ENCODE measurements at regions not wholly inside any gene's neighbourhood (a gene's known extent, or its start where the extent isn't known, plus 50 kb on each side); places are given as distances from the start of the nearest gene placed in this dataset.

DNA sequence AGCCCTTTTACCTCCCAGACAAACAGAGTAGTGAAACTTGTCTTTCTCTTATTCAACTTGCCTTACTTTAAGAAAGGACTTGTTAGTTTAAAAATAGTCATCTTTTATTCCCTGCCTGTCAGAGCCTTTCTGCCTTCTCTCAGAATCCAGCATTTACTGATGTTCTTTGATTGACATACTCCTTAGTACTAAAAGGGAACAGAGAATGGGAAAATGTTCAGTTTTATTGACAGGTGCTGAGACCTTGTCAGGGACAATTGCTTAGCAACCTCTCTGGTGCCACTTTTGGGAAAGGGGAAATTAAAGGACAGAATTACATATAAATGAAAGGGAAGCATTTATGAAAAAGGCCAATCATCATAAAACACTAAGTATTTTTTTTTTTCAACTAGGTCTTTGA is 378.3 kb downstream of the PDCD6IP start:
- TF ChIP-seq, protein P1, sequence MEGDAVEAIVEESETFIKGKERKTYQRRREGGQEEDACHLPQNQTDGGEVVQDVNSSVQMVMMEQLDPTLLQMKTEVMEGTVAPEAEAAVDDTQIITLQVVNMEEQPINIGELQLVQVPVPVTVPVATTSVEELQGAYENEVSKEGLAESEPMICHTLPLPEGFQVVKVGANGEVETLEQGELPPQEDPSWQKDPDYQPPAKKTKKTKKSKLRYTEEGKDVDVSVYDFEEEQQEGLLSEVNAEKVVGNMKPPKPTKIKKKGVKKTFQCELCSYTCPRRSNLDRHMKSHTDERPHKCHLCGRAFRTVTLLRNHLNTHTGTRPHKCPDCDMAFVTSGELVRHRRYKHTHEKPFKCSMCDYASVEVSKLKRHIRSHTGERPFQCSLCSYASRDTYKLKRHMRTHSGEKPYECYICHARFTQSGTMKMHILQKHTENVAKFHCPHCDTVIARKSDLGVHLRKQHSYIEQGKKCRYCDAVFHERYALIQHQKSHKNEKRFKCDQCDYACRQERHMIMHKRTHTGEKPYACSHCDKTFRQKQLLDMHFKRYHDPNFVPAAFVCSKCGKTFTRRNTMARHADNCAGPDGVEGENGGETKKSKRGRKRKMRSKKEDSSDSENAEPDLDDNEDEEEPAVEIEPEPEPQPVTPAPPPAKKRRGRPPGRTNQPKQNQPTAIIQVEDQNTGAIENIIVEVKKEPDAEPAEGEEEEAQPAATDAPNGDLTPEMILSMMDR (IDR thresholded peaks at IDR 0.05): no peak
- TF ChIP-seq, protein P2, sequence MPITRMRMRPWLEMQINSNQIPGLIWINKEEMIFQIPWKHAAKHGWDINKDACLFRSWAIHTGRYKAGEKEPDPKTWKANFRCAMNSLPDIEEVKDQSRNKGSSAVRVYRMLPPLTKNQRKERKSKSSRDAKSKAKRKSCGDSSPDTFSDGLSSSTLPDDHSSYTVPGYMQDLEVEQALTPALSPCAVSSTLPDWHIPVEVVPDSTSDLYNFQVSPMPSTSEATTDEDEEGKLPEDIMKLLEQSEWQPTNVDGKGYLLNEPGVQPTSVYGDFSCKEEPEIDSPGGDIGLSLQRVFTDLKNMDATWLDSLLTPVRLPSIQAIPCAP (CRISPR knock-in tag; IDR thresholded peaks at IDR 0.05): no peak
- TF ChIP-seq SP1 (CRISPR knock-in tag; conservative IDR thresholded peaks at IDR 0.05) (no peak), ZNF425 (CRISPR knock-in tag; conservative IDR thresholded peaks at IDR 0.05) (no peak), GABPB1 (CRISPR knock-in tag; IDR thresholded peaks at IDR 0.05) (no peak), ZNF232 (CRISPR knock-in tag; IDR thresholded peaks at IDR 0.05) (no peak), FOXP4 (CRISPR knock-in tag; IDR thresholded peaks at IDR 0.05) (no peak), ATF2 (CRISPR knock-in tag; IDR thresholded peaks at IDR 0.05; ENCODE audit: borderline replicate concordance, low read depth) (no peak), USF2 (CRISPR knock-in tag; IDR thresholded peaks at IDR 0.05) (no peak), KAT7 (CRISPR knock-in tag; IDR thresholded peaks at IDR 0.05; ENCODE audit: borderline replicate concordance) (no peak)
- TF ChIP-seq, protein P3, sequence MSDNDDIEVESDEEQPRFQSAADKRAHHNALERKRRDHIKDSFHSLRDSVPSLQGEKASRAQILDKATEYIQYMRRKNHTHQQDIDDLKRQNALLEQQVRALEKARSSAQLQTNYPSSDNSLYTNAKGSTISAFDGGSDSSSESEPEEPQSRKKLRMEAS (CRISPR knock-in tag; IDR thresholded peaks at IDR 0.05): no peak
- TF ChIP-seq, protein P4, sequence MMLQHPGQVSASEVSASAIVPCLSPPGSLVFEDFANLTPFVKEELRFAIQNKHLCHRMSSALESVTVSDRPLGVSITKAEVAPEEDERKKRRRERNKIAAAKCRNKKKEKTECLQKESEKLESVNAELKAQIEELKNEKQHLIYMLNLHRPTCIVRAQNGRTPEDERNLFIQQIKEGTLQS (CRISPR knock-in tag; conservative IDR thresholded peaks at IDR 0.05): no peak

Measured in WTC11 (cell line).